MM.1S (cell line): ENCODE measurements at regions not wholly inside any gene's neighbourhood (a gene's known extent, or its start where the extent isn't known, plus 50 kb on each side); places are given as distances from the start of the nearest gene placed in this dataset.

Experiments used
- DNase-seq: peaks from one replicate; pipeline ENCODE4 v3.0.0-alpha.2; 2015
- H2AFZ ChIP-seq: fragments of 300-600 bp; sonication (generic); 2 replicates; pipeline ENCODE4 v1.6.0; 2016; ENCODE audit warnings: antibody characterized with exemption, low read length
- H3F3A ChIP-seq: fragments of 300-600 bp; sonication (generic); 2 replicates; pipeline ENCODE4 v1.6.1; 2016; ENCODE audit warnings: mild to moderate bottlenecking, antibody characterized with exemption, low read length, moderate library complexity, mixed read lengths; ENCODE audit not compliant: insufficient read depth
- H3K27ac ChIP-seq: fragments of 300-600 bp; sonication (generic); 2 replicates; pipeline ENCODE4 v1.5.1; 2016; ENCODE audit warnings: mild to moderate bottlenecking, low read length
- H3K27me3 ChIP-seq: fragments of 300-600 bp; sonication (generic); replicated peaks from 2 replicates; pipeline ENCODE4 v1.6.0; 2016; ENCODE audit warnings: low read length; ENCODE audit not compliant: insufficient read depth
- H3K36me3 ChIP-seq: fragments of 300-600 bp; sonication (generic); replicated peaks from 2 replicates; pipeline ENCODE4 v1.6.1; 2016; ENCODE audit warnings: mild to moderate bottlenecking, low read length, mixed read lengths; ENCODE audit not compliant: insufficient read depth
- H3K4me1 ChIP-seq: fragments of 300-600 bp; sonication (generic); 2 replicates; pipeline ENCODE4 v1.6.1; 2016; ENCODE audit warnings: low read length, mixed read lengths
- H3K4me2 ChIP-seq: fragments of 300-600 bp; sonication (generic); 2 replicates; pipeline ENCODE4 v1.6.0; 2016; ENCODE audit warnings: low read depth, low read length
- H3K4me3 ChIP-seq: fragments of 300-600 bp; sonication (generic); 2 replicates; pipeline ENCODE4 v1.5.1; 2016; ENCODE audit warnings: low read length, mixed read lengths
- H3K79me2 ChIP-seq: fragments of 300-600 bp; sonication (generic); 2 replicates; pipeline ENCODE4 v1.6.1; 2016; ENCODE audit warnings: mixed run types, low read length, mixed read lengths
- H3K9ac ChIP-seq: fragments of 300-600 bp; sonication (generic); 2 replicates; pipeline ENCODE4 v1.6.1; 2016; ENCODE audit warnings: low read length, mixed read lengths
- H3K9me2 ChIP-seq: fragments of 300-600 bp; sonication (generic); replicated peaks from 2 replicates; pipeline ENCODE4 v1.6.1; 2016; ENCODE audit warnings: mild to moderate bottlenecking, low read length, mixed read lengths; ENCODE audit not compliant: insufficient read depth
- H3K9me3 ChIP-seq: fragments of 300-600 bp; sonication (generic); replicated peaks from 2 replicates; pipeline ENCODE4 v1.6.1; 2016; ENCODE audit warnings: mild to moderate bottlenecking, low read length, mixed read lengths; ENCODE audit not compliant: insufficient read depth
- H4K20me1 ChIP-seq: fragments of 300-600 bp; sonication (generic); 2 replicates; pipeline ENCODE4 v1.6.1; 2016; ENCODE audit warnings: mild to moderate bottlenecking, low read length, moderate library complexity, mixed read lengths; ENCODE audit not compliant: insufficient read depth
- EZH2 ChIP-seq: fragments of 300-600 bp; sonication (generic); optimal IDR thresholded peaks from 2 replicates; pipeline ENCODE3; 2017; ENCODE audit warnings: low read depth, mild to moderate bottlenecking, antibody characterized with exemption, low read length, mixed read lengths
- EZH2phosphoT487 ChIP-seq: fragments of 300-600 bp; sonication (generic); IDR thresholded peaks from 2 replicates; pipeline ENCODE4 v1.6.1; 2018; ENCODE audit warnings: antibody characterized with exemption, low read length
- TF ChIP-seq, protein P1 (sequence below): fragments of 300-600 bp; sonication (generic); IDR thresholded peaks from 2 replicates; pipeline ENCODE4 v1.5.1; 2016; ENCODE audit warnings: antibody characterized with exemption, low read length, mixed read lengths

- Histone ChIP-seq H3K36me3 (no peaks in the 10 kb centered on the region), H3F3A (no peaks in the 10 kb centered on the region), H3K27ac (no peak overlapping the region), H3K9ac (no peak overlapping the region), H3K4me1 (no peaks in the 10 kb centered on the region), H3K9me3 (no peaks in the 10 kb centered on the region), H3K4me3 (no peak overlapping the region), H2AFZ (no peak overlapping the region), H3K27me3 (0 out of 2 replicates have a peak, but pooled peaks cover 5% of the 10 kb centered on the region), H3K9me2 (no peaks in the 10 kb centered on the region), H3K4me2 (no peak overlapping the region), H4K20me1 (no peaks in the 10 kb centered on the region), H3K79me2 (no peaks in the 10 kb centered on the region)
- no peak for DNase-seq
- TF ChIP-seq, protein P1, sequence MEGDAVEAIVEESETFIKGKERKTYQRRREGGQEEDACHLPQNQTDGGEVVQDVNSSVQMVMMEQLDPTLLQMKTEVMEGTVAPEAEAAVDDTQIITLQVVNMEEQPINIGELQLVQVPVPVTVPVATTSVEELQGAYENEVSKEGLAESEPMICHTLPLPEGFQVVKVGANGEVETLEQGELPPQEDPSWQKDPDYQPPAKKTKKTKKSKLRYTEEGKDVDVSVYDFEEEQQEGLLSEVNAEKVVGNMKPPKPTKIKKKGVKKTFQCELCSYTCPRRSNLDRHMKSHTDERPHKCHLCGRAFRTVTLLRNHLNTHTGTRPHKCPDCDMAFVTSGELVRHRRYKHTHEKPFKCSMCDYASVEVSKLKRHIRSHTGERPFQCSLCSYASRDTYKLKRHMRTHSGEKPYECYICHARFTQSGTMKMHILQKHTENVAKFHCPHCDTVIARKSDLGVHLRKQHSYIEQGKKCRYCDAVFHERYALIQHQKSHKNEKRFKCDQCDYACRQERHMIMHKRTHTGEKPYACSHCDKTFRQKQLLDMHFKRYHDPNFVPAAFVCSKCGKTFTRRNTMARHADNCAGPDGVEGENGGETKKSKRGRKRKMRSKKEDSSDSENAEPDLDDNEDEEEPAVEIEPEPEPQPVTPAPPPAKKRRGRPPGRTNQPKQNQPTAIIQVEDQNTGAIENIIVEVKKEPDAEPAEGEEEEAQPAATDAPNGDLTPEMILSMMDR = no peak
- TF ChIP-seq EZH2phosphoT487 (no peak), EZH2 (no peak)
These were observed 472.5 kb downstream of the MTRR start for GRCh38 chr5:8341406-8341805.

- no peaks in the 10 kb centered on the region for H3K36me3 ChIP-seq
- no peak overlapping the region for H3K4me2 ChIP-seq
- H3K9me2 ChIP-seq = no peaks in the 10 kb centered on the region
- H4K20me1 ChIP-seq = no peaks in the 10 kb centered on the region
- no peak overlapping the region for H3K27ac ChIP-seq
- no peaks in the 10 kb centered on the region for H3K79me2 ChIP-seq
- H3K9me3 ChIP-seq = no peaks in the 10 kb centered on the region
- H2AFZ ChIP-seq = no peak overlapping the region
- peaks cover 6% of the 10 kb centered on the region for H3K4me1 ChIP-seq
- no peak overlapping the region for H3K4me3 ChIP-seq
- DNase-seq = no peak
- no peak overlapping the region for H3K9ac ChIP-seq
- peaks cover 10% of the 10 kb centered on the region; the same call in 1 of the 2 replicates for H3F3A ChIP-seq
- H3K27me3 ChIP-seq = peaks cover 42% of the 10 kb centered on the region
- no peak for TF ChIP-seq EZH2
- TF ChIP-seq, protein P1 = no peak
- no peak for TF ChIP-seq EZH2phosphoT487
These were observed 479.0 kb downstream of the MTRR start for GRCh38 chr5:8347984-8348383.

DNA sequence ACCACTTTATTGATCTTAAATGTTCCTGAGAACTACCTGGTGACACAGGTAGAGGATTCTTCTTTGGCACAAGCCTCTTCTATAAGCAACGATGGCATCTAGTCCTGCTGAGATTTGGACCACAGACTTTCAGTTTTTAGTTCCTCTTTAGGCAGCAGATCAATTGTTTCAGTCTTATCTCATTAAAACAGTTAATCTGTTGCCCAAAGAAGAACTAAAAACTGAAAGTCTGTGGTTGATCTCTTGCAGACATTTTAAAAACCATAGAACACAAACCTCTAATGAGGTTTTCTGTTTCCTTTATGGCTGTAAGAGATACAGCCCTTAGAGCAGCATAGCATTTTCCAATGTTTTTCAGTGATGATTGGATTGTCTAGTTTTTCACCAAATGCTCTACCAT is 480.9 kb downstream of the MTRR start:
- no peaks in the 10 kb centered on the region for H3K36me3 ChIP-seq
- H3K4me3 ChIP-seq = no peak overlapping the region
- H3K4me1 ChIP-seq = peaks cover 6% of the 10 kb centered on the region
- no peak overlapping the region for H2AFZ ChIP-seq
- H3K27ac ChIP-seq = no peak overlapping the region
- no peak overlapping the region for H3K9ac ChIP-seq
- no peak overlapping the region for H3K4me2 ChIP-seq
- H4K20me1 ChIP-seq = no peaks in the 10 kb centered on the region
- no peaks in the 10 kb centered on the region for H3K79me2 ChIP-seq
- DNase-seq = peak; percentile 81
- peaks cover 10% of the 10 kb centered on the region; the same call in 1 of the 2 replicates for H3F3A ChIP-seq
- no peaks in the 10 kb centered on the region for H3K9me2 ChIP-seq
- no peaks in the 10 kb centered on the region for H3K9me3 ChIP-seq
- TF ChIP-seq EZH2phosphoT487 (peak; percentile 86; the same call in 1 of the 2 replicates), EZH2 (no peak)
- TF ChIP-seq, protein P1 = no peak
- peaks cover 42% of the 10 kb centered on the region for H3K27me3 ChIP-seq
